AG04450 (cell line): ENCODE measurements at regions not wholly inside any gene's neighbourhood (a gene's known extent, or its start where the extent isn't known, plus 50 kb on each side); places are given as distances from the start of the nearest gene placed in this dataset.
"Not testable (repeated sequence)": the region's sequence is repeated elsewhere in the genome, so short reads cannot be mapped to it uniquely, and the experiment has no call there.

Source experiments
- CTCF ChIA-PET: fragments of 300-600, 350-600 bp; formaldehyde crosslinking; extraction: SDS; loops from one replicate; lab custom pipeline; 2022; ENCODE audit warnings: antibody characterized with exemption, inconsistent platforms; lab: Charles Lee
- POLR2A ChIA-PET: fragments of 350-600 bp; formaldehyde crosslinking; extraction: SDS; loops from one replicate; lab custom pipeline; 2021; ENCODE audit warnings: antibody characterized with exemption, inconsistent platforms; lab: Yijun Ruan, JAX
- DNase-seq: peaks from one replicate; pipeline ENCODE4 v3.0.0-alpha.2; 2011; ENCODE audit warnings: low read depth, low spot score
- H3K27ac ChIP-seq: one replicate; pipeline ENCODE4 v1.5.1; 2012; ENCODE audit warnings: low read depth, low read length, control low read depth
- H3K27me3 ChIP-seq: one replicate; pipeline ENCODE4 v1.6.0; 2012; ENCODE audit warnings: low read length; ENCODE audit not compliant: control insufficient read depth, insufficient read depth
- H3K4me3 ChIP-seq: 2 replicates; pipeline ENCODE4 v1.5.1; 2011; ENCODE audit warnings: mild to moderate bottlenecking, low read depth, low read length, control low read depth
- H3K9me3 ChIP-seq: 2 replicates; pipeline ENCODE4 v1.5.1; 2012; ENCODE audit warnings: low read length; ENCODE audit not compliant: control insufficient read depth, insufficient read depth
- TF ChIP-seq, protein P1 (sequence below): IDR thresholded peaks from 2 replicates; pipeline ENCODE4 v1.5.1; 2011; ENCODE audit warnings: low read depth, low read length, control low read depth, inconsistent platforms

DNA sequence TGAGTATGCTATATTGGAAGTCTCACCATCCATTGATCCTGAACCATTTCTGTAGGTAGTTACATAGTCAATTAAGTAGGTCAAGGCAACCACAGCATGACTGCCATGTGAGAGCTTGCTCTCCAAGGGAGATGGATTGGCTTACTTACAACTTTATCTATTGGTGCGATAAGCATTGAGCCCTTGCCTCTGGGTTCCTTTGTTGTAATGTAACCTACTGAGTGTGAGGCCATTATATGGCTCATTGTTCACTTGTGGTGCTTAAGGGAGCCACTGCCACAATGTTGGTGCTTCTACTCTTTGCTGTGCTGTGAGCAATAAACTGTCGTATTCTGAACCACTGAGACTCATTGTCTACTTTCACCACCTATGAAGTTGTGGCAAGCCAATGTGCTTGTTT, 510.6 kb upstream of the ITGA1 start:
- Histone ChIP-seq H3K9me3 (no peaks in the 10 kb centered on the region), H3K27me3 (no peaks in the 10 kb centered on the region), H3K27ac (no peak overlapping the region), H3K4me3 (no peak overlapping the region)
- ChIA-PET POLR2A (no interaction called here), CTCF (no interaction called here)
- DNase-seq, result no peak
- TF ChIP-seq, protein P1, sequence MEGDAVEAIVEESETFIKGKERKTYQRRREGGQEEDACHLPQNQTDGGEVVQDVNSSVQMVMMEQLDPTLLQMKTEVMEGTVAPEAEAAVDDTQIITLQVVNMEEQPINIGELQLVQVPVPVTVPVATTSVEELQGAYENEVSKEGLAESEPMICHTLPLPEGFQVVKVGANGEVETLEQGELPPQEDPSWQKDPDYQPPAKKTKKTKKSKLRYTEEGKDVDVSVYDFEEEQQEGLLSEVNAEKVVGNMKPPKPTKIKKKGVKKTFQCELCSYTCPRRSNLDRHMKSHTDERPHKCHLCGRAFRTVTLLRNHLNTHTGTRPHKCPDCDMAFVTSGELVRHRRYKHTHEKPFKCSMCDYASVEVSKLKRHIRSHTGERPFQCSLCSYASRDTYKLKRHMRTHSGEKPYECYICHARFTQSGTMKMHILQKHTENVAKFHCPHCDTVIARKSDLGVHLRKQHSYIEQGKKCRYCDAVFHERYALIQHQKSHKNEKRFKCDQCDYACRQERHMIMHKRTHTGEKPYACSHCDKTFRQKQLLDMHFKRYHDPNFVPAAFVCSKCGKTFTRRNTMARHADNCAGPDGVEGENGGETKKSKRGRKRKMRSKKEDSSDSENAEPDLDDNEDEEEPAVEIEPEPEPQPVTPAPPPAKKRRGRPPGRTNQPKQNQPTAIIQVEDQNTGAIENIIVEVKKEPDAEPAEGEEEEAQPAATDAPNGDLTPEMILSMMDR, result no peak

DNA sequence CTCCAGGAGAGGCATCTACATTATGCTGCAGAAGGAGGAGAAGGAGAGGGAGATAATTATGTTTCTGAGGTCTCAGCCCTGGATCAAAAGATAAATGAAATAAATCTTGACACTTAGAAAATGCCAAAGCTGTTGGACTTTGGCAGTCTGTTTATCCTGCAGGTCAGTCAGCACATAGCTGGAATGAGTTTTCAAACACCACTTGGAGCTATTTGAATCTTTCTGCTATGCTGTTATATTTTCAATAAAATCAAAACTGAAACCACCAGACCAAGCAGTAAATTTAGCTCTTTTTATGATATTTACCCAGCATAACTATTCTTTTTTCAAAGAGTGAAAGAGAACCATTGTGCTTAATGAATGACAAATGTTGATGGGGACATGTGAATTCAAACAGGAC, 505.1 kb upstream of the ITGA1 start:
- no peak for DNase-seq
- H3K27ac ChIP-seq, result no peak overlapping the region
- H3K27me3 ChIP-seq, result no peaks in the 10 kb centered on the region
- no peak overlapping the region for H3K4me3 ChIP-seq
- TF ChIP-seq, protein P1, result no peak
- POLR2A ChIA-PET, result no interaction called here
- CTCF ChIA-PET, result no interaction called here
- H3K9me3 ChIP-seq, result no peaks in the 10 kb centered on the region

DNA sequence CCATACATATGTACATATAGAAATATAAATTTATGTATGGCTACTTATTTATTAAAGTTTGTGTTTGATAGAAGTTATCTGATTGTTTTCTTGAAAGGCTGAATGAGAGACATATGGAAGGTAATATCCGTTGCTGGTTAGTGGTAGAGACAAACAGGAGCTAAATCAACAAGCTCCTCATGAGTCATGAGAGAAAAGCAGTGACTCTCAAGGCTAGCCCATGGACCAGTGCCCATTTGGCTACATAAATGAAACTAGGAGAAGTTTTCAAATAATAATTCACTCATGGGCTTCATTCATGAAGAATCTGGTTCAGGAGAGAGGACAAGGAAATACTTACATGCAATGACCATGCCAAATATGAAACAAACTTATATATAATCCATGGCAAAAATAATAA, 504.5 kb upstream of the ITGA1 start:
- ChIA-PET POLR2A (no interaction called here), CTCF (no interaction called here)
- no peak overlapping the region for H3K27ac ChIP-seq
- DNase-seq, result no peak
- TF ChIP-seq, protein P1, result no peak
- no peak overlapping the region for H3K4me3 ChIP-seq
- no peaks in the 10 kb centered on the region for H3K27me3 ChIP-seq
- no peaks in the 10 kb centered on the region for H3K9me3 ChIP-seq

DNA sequence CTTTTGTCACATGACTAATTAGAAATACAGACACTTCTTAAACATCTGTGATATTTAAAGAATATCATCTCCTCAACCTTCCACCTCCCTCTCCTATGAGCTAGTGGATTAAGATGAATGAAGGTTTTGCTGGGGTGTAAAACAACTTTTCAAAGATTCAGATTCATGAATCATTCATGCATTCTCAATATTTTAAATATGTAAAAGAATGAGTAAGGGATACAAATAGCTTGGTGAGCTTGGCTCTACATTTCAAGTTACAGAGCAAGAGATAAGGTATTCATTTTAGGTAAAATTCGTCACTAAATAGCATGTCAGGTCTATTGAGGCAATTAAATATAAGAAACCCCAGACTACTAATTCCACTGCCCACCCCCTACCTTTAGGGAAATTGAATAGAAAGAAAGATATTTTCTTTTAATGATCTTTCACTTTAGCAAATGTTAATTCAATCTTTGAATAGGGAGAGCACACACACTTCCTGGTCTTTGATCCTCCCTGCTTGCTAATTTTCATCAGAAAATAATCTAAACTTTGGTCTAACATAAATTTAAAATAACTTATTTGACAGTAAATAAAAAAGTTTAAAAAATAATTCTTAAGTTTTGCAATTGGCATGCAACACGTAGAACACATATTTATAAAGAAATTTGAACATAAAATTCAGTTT, 486.9 kb upstream of the ITGA1 start:
- H3K4me3 ChIP-seq, result no peak overlapping the region
- CTCF ChIA-PET, result no interaction called here
- POLR2A ChIA-PET, result no interaction called here
- no peak for DNase-seq
- H3K27me3 ChIP-seq, result no peaks in the 10 kb centered on the region
- H3K9me3 ChIP-seq, result peaks cover 9% of the 10 kb centered on the region
- no peak overlapping the region for H3K27ac ChIP-seq
- TF ChIP-seq, protein P1, result no peak

DNA sequence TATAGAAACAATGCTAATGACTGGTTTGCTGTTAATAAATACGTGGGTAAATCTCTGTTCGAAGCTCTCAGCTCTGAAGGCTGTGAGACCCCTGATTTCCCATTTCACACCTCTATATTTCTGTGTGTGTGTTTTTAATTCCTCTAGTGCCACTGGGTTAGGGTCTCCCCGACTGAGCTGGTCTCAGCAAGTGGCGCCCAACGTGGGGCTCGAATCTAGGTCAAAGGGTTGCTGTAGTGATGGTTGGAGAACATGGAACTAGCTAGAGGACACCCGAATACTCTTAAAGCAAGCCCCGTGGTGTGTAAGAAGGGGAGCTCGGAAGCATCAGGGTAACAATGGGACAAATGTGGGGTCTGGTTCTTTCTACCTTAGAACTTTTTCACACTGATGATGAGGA, 482.9 kb upstream of the ITGA1 start:
- H3K27ac ChIP-seq, CTCF ChIA-PET, H3K9me3 ChIP-seq, DNase-seq, H3K27me3 ChIP-seq, H3K4me3 ChIP-seq, POLR2A ChIA-PET: not testable (repeated sequence)
